ENCODE measurements at regions not wholly inside any gene's neighbourhood (a gene's known extent, or its start where the extent isn't known, plus 50 kb on each side); places are given as distances from the start of the nearest gene placed in this dataset.

DNA sequence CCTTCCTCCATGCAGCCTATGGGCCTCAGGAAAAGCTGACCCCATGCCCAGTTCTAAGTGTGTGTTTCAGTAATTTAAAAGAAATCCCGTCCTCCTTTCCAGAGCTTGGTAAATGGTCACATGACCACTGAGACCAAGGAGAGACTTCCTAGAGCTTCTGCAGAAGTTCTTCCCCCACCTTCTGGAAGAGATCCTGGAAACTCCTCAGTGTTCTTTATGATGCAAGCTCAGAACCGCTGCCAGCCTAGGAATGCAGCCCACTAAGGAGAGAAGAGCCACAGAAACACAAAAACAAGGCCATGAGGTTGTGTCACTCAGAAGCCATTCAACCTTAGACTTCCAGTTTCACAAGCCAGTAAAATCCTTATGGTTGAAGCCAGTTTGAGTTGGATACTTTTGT lies 348.4 kb downstream of the TPBG start:
- DNase-seq (ENCODE audit: low read depth), result peak; percentile 64
- no peak overlapping the region for H3K4me3 ChIP-seq (ENCODE audit: low read depth, low read length)
- TF ChIP-seq, protein P1, sequence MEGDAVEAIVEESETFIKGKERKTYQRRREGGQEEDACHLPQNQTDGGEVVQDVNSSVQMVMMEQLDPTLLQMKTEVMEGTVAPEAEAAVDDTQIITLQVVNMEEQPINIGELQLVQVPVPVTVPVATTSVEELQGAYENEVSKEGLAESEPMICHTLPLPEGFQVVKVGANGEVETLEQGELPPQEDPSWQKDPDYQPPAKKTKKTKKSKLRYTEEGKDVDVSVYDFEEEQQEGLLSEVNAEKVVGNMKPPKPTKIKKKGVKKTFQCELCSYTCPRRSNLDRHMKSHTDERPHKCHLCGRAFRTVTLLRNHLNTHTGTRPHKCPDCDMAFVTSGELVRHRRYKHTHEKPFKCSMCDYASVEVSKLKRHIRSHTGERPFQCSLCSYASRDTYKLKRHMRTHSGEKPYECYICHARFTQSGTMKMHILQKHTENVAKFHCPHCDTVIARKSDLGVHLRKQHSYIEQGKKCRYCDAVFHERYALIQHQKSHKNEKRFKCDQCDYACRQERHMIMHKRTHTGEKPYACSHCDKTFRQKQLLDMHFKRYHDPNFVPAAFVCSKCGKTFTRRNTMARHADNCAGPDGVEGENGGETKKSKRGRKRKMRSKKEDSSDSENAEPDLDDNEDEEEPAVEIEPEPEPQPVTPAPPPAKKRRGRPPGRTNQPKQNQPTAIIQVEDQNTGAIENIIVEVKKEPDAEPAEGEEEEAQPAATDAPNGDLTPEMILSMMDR (conservative IDR thresholded peaks at IDR 0.05; ENCODE audit: low read depth, low read length), result no peak

DNA sequence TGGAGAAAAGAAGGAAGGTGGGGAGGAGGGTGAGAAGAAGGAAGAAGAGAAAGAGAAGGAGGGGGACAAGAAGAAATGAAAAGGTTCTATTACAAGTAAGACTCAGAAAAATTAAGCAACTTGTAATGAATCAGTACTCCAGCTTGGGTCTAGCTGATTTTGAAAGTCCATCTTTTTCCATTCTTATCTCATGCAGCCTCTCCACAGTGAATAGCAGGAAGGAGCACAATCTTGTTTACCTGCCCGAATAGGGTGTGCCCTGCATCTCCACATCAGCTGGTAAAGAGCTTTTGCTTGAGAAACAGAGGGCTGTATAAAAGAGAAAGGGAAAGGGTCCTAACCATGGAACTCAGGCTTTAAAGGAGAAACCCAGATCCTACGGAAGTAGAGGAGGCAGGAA lies 348.8 kb downstream of the TPBG start:
- H3K4me3 ChIP-seq (ENCODE audit: low read depth, low read length), result no peak overlapping the region
- TF ChIP-seq, protein P1 (conservative IDR thresholded peaks at IDR 0.05; ENCODE audit: low read depth, low read length), result no peak
- DNase-seq (ENCODE audit: low read depth), result no peak

DNA sequence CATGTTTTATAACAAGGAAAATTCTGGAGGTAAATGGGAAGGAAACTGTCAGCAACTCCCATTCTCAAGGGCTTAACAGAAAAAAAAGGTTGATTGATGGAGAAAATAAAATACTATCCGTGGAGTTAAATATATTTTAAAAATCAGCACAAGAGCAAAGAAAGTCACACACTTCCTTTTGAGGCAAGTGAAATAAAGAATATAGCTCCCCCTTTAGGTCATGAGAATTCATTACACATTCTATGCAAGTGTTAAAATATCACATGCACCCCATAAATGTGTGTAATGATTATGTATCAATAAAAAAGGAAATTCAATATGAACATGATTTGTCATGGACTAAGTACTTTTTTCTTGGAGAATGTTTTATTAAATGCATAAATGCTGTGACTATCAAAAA lies 349.2 kb downstream of the TPBG start:
- DNase-seq (ENCODE audit: low read depth), result no peak
- TF ChIP-seq, protein P1 (conservative IDR thresholded peaks at IDR 0.05; ENCODE audit: low read depth, low read length), result peak; percentile 45
- no peak overlapping the region for H3K4me3 ChIP-seq (ENCODE audit: low read depth, low read length)

DNA sequence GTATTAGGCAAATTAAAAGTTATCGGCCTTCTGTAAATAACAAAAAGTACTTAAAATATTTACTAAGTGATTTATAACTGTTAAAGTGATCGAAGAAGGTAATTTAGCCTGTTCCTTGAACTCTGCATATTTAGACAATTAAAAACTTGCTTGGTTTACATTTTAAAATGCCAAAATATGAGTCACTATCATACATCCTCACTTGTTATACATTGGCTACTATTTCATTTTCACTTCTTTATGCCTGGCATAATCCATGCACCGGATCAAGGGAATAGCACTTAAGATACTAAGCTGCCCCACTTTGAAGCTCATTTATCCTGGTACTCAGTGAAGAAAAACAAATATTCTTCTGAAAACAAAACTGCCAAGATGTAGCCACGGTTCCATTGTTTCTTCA lies 344.6 kb downstream of the UBE3D start:
- H3K4me3 ChIP-seq (ENCODE audit: low read depth, low read length), result no peak overlapping the region
- TF ChIP-seq, protein P1 (conservative IDR thresholded peaks at IDR 0.05; ENCODE audit: low read depth, low read length), result no peak
- no peak for DNase-seq (ENCODE audit: low read depth)

DNA sequence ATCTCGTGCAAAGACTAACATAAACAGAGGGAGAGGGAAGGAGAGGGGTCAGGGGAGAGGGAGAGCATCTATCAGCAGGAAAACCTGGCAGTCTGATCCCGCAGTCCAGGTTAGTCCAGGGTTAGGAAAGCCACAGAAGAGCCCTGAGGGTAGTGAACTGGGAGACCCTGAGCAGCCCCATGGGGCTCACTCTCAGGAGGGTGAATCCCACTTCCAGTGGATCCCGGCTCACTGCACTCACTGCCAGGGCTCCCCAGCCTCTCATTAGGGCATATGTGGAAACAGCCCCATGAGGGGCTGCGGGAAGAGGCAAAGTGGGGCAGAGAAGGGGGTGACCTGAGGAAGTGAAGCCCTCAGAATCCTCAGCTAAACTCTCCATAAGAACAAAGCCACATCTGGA lies 329.9 kb downstream of the UBE3D start:
- DNase-seq (ENCODE audit: low read depth), result no peak
- TF ChIP-seq, protein P1 (conservative IDR thresholded peaks at IDR 0.05; ENCODE audit: low read depth, low read length), result no peak
- H3K4me3 ChIP-seq (ENCODE audit: low read depth, low read length), result no peak overlapping the region

DNA sequence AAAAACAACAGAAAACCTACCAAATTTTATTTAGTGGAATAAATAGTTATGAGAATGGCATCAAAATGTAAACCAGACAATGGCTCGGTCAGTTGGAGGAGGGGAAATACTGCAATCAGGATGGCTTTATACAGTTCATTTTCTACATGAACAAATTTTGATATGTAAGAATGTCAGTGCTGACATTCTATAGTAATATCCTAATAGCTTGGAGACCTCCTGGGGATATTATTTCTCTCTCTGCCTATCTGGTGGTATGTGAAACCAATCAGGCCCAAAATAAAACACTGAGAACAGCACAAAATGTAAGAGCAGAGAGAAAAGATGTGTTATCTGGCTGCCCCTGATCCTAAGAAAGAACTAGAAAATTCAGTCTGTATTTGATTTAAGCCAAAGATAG lies 327.7 kb downstream of the UBE3D start:
- TF ChIP-seq, protein P1 (conservative IDR thresholded peaks at IDR 0.05; ENCODE audit: low read depth, low read length), result no peak
- DNase-seq (ENCODE audit: low read depth), result no peak
- H3K4me3 ChIP-seq (ENCODE audit: low read depth, low read length), result no peak overlapping the region

DNA sequence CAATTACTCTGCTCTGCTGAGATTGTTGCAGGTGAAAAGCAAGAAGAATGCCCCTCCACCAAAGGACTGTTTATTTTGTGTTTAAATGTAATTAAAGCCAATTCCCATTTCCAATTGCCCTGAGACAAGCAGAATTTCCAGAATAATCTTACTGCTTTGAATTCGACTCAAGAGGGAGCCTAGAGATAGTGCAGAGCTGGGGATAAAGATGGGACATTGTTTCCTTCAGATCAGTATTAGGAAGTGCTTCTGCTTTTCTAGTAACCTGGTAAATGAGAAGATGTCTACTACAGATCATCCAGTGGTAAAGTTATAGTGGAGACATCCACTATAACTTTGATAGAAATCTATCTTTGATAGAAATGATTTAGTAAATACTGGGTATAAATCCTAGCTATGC lies 326.9 kb downstream of the UBE3D start:
- TF ChIP-seq, protein P1 (conservative IDR thresholded peaks at IDR 0.05; ENCODE audit: low read depth, low read length), result peak; percentile 11
- H3K4me3 ChIP-seq (ENCODE audit: low read depth, low read length), result no peak overlapping the region
- DNase-seq (ENCODE audit: low read depth), result no peak
